K562 (cell line): ENCODE measurements at regions not wholly inside any gene's neighbourhood (a gene's known extent, or its start where the extent isn't known, plus 50 kb on each side); places are given as distances from the start of the nearest gene placed in this dataset.

Experiments used
- DEAF1 ChIP-seq: fragments of 450-650 bp; formaldehyde crosslinking; IDR thresholded peaks from 2 replicates; pipeline ENCODE4 v1.4.0; 2020; ENCODE audit warnings: mild to moderate bottlenecking, moderate library complexity
- DIDO1 ChIP-seq: fragments of 450-650 bp; IDR thresholded peaks from 2 replicates; pipeline ENCODE4 v1.6.1; 2016; ENCODE audit warnings: low read depth, missing biosample characterization, missing genetic modification characterization
- ELK3 ChIP-seq: fragments of 450-650 bp; formaldehyde crosslinking; IDR thresholded peaks from 2 replicates; pipeline ENCODE4 v1.4.0; 2020; ENCODE audit warnings: mild to moderate bottlenecking
- GTF3C2 ChIP-seq: IDR thresholded peaks from 3 replicates; pipeline ENCODE4 v1.6.1; 2011; ENCODE audit warnings: borderline replicate concordance, mild to moderate bottlenecking, moderate library complexity; ENCODE audit not compliant: insufficient read length; ENCODE audit errors: extremely low read depth
- HMGN3 ChIP-seq: IDR thresholded peaks from 2 replicates; pipeline ENCODE4 v1.6.1; 2011; ENCODE audit warnings: borderline replicate concordance, low read depth, mild to moderate bottlenecking, mixed read lengths, low read length; ENCODE audit not compliant: insufficient read length; ENCODE audit errors: extremely low read depth
- NR2C1 ChIP-seq, 2 experiments: fragments of 450-650 bp; IDR thresholded peaks; 2 replicates each; pipeline ENCODE4 v1.6.1; 2017; ENCODE audit warnings: mild to moderate bottlenecking in 2 of 2, antibody characterized with exemption in 1 of 2, inconsistent platforms in 1 of 2, missing compliant biosample characterization in 1 of 2, missing genetic modification characterization in 1 of 2
- POLR2AphosphoS5 ChIP-seq: IDR thresholded peaks from 2 replicates; pipeline ENCODE4 v1.6.1; 2011; ENCODE audit warnings: mild to moderate bottlenecking, low read depth, low read length, moderate library complexity; ENCODE audit not compliant: control insufficient read depth, insufficient read depth
- POLR2H ChIP-seq: IDR thresholded peaks from 2 replicates; pipeline ENCODE4 v1.6.1; 2016; ENCODE audit warnings: missing genetic modification characterization, low read depth, mild to moderate bottlenecking, control low read depth, missing compliant biosample characterization, moderate library complexity
- PPARD ChIP-seq: fragments of 250-450 bp; sonication (Bioruptor Pico); IDR thresholded peaks from 2 replicates; pipeline ENCODE4 v1.8.0; 2022; ENCODE audit warnings: inconsistent platforms, mild to moderate bottlenecking, moderate library complexity
- REST ChIP-seq, 2 experiments: fragments of 450-650 bp; formaldehyde crosslinking in 1 of 2; IDR thresholded peaks; 2 replicates each; pipeline versions ENCODE4 v1.4.0 to v1.6.1; 2014 to 2020; ENCODE audit warnings: mild to moderate bottlenecking in 2 of 2, borderline replicate concordance in 1 of 2, low read depth in 1 of 2
- ZNF766 ChIP-seq: fragments of 200-800 bp; sonication (Bioruptor generic); conservative IDR thresholded peaks from 2 replicates; pipeline ENCODE4 v1.6.1; 2016; ENCODE audit warnings: missing genetic modification characterization, missing compliant biosample characterization

- TF ChIP-seq REST (IDR thresholded peaks at IDR 0.05; ENCODE audit: borderline replicate concordance) (peak; percentile 40; the same call in 1 of the 2 replicates), REST (CRISPR knock-in tag; IDR thresholded peaks at IDR 0.05; ENCODE audit: low read depth) (no peak), NR2C1 (IDR thresholded peaks at IDR 0.05) (no peak), NR2C1 (tag; IDR thresholded peaks at IDR 0.05) (no peak), PPARD (CRISPR knock-in tag) (no peak), HMGN3 (no peak), GTF3C2 (no peak), ELK3 (CRISPR knock-in tag) (no peak), ZNF766 (CRISPR knock-in tag) (no peak), POLR2H (tag) (peak; percentile 25; the same call in 1 of the 2 replicates), DEAF1 (peak; percentile 72), POLR2AphosphoS5 (no peak), DIDO1 (tag) (no peak)
Measured at GRCh38 chr7:114026486-114027089, 107.8 kb upstream of the PPP1R3A start (continued).
